PFSK-1 (cell line): ENCODE measurements at regions not wholly inside any gene's neighbourhood (a gene's known extent, or its start where the extent isn't known, plus 50 kb on each side); places are given as distances from the start of the nearest gene placed in this dataset.

ENCODE experiments used
- POLR2AphosphoS5 ChIP-seq: IDR thresholded peaks from 2 replicates; pipeline ENCODE4 v1.6.1; 2012; ENCODE audit warnings: low read depth, mild to moderate bottlenecking, control low read depth, low read length, moderate library complexity
- TF ChIP-seq, protein P1 (sequence below), 2 experiments: IDR thresholded peaks; 2 replicates each; pipeline versions ENCODE4 v1.6.1 to v1.8.0; 2011 to 2012; ENCODE audit warnings: low read depth in 2 of 2, low read length in 2 of 2, control low read depth in 1 of 2, inconsistent platforms in 1 of 2, mild to moderate bottlenecking in 1 of 2, moderate library complexity in 1 of 2; ENCODE audit not compliant: insufficient read depth in 1 of 2

DNA sequence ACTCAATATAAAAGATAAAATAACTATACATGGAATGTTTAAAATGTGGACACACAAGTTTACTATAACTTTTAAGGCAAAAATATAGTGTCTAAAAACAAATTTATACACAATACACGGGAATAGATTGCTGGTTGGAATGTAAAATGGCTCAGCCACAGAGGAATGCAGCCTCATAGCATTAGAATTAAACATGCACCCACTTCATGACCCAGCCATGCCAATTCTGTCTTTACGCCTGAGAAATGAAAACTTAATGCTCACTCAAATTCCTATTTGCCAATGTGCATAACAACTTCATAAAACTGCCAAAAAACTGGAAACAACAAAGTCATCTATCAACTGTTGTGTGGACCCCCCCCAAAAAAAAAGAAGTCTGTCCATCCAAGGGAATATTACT lies 1006.6 kb upstream of the POU3F3 start:
- TF ChIP-seq, protein P1, sequence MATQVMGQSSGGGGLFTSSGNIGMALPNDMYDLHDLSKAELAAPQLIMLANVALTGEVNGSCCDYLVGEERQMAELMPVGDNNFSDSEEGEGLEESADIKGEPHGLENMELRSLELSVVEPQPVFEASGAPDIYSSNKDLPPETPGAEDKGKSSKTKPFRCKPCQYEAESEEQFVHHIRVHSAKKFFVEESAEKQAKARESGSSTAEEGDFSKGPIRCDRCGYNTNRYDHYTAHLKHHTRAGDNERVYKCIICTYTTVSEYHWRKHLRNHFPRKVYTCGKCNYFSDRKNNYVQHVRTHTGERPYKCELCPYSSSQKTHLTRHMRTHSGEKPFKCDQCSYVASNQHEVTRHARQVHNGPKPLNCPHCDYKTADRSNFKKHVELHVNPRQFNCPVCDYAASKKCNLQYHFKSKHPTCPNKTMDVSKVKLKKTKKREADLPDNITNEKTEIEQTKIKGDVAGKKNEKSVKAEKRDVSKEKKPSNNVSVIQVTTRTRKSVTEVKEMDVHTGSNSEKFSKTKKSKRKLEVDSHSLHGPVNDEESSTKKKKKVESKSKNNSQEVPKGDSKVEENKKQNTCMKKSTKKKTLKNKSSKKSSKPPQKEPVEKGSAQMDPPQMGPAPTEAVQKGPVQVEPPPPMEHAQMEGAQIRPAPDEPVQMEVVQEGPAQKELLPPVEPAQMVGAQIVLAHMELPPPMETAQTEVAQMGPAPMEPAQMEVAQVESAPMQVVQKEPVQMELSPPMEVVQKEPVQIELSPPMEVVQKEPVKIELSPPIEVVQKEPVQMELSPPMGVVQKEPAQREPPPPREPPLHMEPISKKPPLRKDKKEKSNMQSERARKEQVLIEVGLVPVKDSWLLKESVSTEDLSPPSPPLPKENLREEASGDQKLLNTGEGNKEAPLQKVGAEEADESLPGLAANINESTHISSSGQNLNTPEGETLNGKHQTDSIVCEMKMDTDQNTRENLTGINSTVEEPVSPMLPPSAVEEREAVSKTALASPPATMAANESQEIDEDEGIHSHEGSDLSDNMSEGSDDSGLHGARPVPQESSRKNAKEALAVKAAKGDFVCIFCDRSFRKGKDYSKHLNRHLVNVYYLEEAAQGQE (IDR thresholded peaks at IDR 0.05; ENCODE audit: insufficient read depth in 1 of 2, low read depth in 2 of 2, low read length in 2 of 2), result no peak
- no peak for TF ChIP-seq POLR2AphosphoS5
